ENCODE measurements at regions not wholly inside any gene's neighbourhood (a gene's known extent, or its start where the extent isn't known, plus 50 kb on each side); places are given as distances from the start of the nearest gene placed in this dataset.
"Not testable (repeated sequence)": the region's sequence is repeated elsewhere in the genome, so short reads cannot be mapped to it uniquely, and the experiment has no call there.

- DNase-seq: not testable (repeated sequence)
Measured at GRCh38 chr20:39725513-39725912, 763.4 kb downstream of the DHX35 start.

DNA sequence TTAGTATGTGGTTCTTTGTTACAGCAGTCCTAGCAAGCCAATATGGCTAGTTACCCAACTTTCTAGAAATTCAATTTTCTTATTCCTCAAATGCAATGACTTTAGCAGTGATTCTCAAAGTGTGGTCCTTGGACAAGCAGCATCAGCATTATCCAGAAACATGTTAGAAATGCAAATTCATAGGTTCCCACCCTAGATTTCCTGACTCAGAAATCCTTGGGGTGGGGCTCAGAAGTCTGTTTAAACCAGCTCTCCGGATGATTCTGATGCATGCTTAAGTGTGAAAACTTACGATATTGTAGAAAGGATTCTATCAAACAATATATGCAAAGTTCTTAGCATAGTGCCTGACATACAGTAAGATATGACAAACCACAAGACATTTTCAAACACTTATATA is 757.1 kb downstream of the DHX35 start:
- no peak for DNase-seq

GRCh38 chr20:39717936-39718335 is 755.8 kb downstream of the DHX35 start:
- DNase-seq: no peak

GRCh38 chr20:39716796-39717341 is 754.7 kb downstream of the DHX35 start:
- no peak for DNase-seq

- DNase-seq: no peak
Measured at GRCh38 chr20:39713076-39713840, 751.1 kb downstream of the DHX35 start.

DNA sequence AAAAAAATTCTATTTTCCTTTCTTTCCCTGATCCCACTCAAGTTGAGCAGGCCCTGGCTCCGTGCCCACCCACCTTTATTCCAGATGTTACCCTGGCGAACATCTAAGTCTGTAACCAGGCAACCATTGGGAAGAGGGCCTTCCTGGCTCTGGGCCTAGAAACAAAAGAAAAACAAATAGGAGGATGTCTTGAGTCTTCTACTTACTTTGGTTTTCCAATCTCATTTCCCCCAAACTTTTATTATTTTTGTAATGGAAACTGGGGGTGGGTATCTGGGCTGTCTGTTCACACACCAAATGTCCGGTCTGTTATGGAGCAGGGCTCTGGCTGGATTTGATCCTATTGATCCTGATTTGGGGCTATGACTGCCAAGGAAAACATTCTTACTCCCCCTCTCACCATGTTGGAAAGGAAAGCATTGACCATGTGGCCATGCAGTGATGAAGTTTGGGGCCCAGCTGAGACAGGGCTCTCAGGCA is 744.1 kb downstream of the DHX35 start:
- DNase-seq: no peak

GRCh38 chr20:39705032-39705431 is 742.9 kb downstream of the DHX35 start:
- no peak for DNase-seq

DNA sequence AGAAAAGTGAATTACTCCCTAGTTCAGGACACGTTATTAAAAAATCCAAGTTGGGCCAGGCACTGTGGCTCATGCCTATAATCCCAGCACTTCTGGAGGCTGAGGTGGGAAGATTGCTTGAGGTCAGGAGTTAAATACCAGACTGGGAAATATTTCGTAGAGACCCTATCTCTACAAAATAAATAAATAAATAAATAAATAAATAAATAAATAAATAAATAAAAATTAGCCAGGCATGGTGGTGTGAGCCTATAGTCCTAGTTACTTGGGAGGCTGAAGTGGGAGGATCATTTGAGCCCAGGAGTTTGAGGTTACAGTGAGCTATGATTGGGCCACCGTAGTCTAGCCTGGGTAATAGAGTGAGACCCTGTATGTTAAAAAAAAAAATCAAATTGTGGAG is 741.2 kb downstream of the DHX35 start:
- not testable (repeated sequence) for DNase-seq

- no peak for DNase-seq
Measured at GRCh38 chr20:39702701-39703349, 740.7 kb downstream of the DHX35 start.

DNA sequence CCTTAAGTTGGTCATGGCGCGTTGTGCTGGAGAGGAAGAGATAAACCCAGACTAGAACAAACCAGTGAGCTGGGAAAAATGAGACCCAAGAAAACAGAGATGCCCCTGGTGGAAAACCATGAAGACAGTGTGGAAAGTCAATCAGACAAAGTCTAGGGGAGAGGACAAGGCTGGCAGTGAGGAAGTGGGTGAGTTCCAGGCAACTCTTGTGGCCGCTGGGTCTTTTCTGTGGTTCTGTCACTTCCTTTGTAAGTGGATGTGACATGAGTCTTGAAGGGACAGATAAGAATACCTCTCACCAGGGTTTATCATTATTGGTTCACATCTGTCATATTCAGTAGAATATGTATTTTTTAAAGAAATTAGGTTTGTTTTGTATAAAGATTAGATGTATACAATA is 738.4 kb downstream of the DHX35 start:
- DNase-seq: no peak

GRCh38 chr20:39699166-39699725 is 737.1 kb downstream of the DHX35 start:
- no peak for DNase-seq

- no peak for DNase-seq
Measured at GRCh38 chr20:39698752-39699151, 736.6 kb downstream of the DHX35 start.

DNA sequence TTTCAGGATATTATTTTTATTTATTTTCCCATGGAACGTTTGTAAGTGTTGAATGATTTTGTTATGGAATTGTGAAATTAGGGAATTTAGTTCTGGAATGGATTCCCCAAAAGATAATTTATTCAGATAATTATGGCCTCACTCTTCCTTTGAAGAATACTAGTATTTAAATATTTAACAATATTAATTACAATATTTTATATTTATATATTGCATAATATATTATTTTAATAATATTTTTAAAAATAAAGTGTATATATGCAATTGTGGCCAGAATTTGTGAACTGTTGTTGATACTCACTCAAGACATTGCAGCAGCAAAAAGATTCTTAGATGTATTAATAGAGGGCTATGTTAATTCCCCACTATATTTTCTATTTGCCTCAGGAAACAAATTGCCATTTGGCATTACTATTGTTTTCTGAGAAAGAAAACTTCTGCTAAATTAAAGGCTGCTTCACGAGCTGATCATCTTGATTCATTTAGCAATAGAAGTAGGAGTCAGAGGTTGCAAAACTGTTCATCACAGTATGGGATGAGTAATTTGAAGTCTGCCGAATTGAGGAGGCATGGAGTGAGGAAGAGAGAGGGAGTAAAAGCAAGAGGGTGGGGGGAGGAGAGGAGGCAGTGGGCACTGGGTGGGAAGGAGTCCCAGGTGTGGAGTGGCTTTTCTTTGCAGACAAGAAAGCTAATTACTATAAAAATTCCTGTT is 729.2 kb downstream of the DHX35 start:
- no peak for DNase-seq

- no peak for DNase-seq
Measured at GRCh38 chr20:39676857-39677391, 714.8 kb downstream of the DHX35 start.

DNA sequence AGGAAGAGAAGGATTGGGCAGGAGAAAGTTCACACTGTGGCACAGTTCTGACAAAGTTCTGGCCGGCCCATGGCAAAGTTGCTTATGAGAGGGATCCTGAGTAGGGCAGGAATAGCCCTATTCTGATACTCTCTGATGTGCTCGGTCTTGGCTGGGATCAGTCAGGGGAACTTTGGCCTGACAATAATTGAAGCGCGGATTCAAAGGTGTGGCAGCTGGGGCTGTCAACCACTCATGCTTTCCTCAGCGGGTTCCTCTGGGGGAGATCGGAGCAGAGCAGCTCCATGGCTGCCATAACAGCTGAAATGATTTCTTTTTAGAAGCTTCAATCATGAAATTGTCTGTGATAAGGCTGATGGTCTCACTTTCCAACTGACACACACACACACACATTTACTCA is 714.1 kb downstream of the DHX35 start:
- DNase-seq: no peak

- no peak for DNase-seq
Measured at GRCh38 chr20:39674842-39675241, 712.7 kb downstream of the DHX35 start.

GRCh38 chr20:39670988-39671387 is 708.8 kb downstream of the DHX35 start:
- DNase-seq: no peak

DNA sequence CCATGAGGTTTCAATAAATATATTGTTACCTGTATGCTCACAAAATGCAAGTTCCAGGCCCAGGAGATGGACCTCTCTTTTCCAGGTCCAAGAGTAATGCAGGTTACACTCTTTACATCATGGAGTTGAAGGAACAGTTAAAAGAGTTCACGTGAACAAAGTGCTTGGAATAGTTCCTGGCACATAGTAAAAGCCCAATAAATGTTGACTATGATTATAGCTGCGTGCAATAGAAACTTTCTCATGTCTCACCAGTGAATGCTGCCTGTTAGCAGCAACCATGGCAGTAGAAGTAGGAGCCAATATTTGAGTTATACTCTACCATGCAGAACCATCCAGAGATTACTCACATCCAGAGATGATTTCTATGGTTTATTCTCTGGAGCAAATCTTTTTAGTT is 707.5 kb downstream of the DHX35 start:
- no peak for DNase-seq

DNA sequence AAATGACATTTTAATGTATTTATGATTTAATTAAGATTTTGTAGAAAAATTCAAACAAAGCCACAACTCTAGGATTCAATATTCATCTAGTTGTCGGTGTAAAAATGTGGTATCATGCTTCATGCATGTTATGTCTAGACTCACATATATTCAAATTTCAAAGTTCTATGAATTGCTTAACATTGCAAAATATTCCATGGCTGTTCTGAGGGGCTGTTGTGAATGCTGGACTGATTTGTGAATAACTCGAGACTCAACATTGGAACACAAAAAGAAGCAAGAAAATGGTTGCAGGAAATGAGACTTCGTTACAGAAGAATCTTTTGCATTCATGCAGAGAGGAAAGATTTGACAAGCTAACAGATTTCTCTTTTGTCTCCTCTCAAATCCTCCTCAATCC is 705.9 kb downstream of the DHX35 start:
- no peak for DNase-seq

- DNase-seq: no peak
Measured at GRCh38 chr20:39661833-39662232, 699.7 kb downstream of the DHX35 start.

- no peak for DNase-seq
Measured at GRCh38 chr20:39660965-39661364, 698.8 kb downstream of the DHX35 start.

DNA sequence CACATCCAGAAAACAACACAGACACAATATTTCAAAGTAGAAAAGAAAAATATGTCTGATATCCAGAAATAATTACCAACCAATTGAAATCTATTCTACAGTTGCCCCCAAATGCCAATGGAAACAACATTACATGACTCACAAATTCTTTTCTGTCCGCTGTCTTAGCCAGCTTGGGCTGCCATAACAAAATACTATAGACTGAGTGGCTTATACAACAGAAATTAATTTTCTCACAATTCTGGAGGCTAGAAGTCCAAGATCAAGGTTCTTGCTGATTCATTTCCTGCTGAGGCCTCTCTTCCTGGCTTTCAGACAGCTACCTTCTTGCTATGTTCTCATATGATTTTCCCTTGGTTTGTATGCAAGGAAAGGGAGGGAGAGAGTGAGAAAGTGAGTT is 698.1 kb downstream of the DHX35 start:
- no peak for DNase-seq
